Neuronal stem cell (in vitro differentiated cells): ENCODE measurements at regions not wholly inside any gene's neighbourhood (a gene's known extent, or its start where the extent isn't known, plus 50 kb on each side); places are given as distances from the start of the nearest gene placed in this dataset.

Source experiments
- DNase-seq: peaks from one replicate; pipeline ENCODE4 v3.0.0-alpha.2; 2013; ENCODE audit warnings: low spot score
- H2AFZ ChIP-seq: one replicate; pipeline ENCODE4 v1.6.1; 2013; ENCODE audit warnings: mild to moderate bottlenecking, low read length, inconsistent platforms
- H2AK5ac ChIP-seq: 2 replicates; pipeline ENCODE4 v1.6.1; 2013; ENCODE audit warnings: low read depth, mild to moderate bottlenecking, inconsistent platforms, low read length, moderate library complexity, mixed read lengths
- H2BK120ac ChIP-seq: 2 replicates; pipeline ENCODE4 v1.6.1; 2013; ENCODE audit warnings: low read depth, mild to moderate bottlenecking, inconsistent platforms, low read length, moderate library complexity, mixed read lengths
- H2BK12ac ChIP-seq: one replicate; pipeline ENCODE4 v1.6.1; 2013; ENCODE audit warnings: low read length, inconsistent platforms
- H2BK15ac ChIP-seq: 2 replicates; pipeline ENCODE4 v1.6.1; 2013; ENCODE audit warnings: mild to moderate bottlenecking, low read length, inconsistent platforms, mixed read lengths
- H2BK5ac ChIP-seq: one replicate; pipeline ENCODE4 v1.6.1; 2013; ENCODE audit warnings: inconsistent platforms, mild to moderate bottlenecking, low read length, moderate library complexity
- H3K14ac ChIP-seq: one replicate; pipeline ENCODE4 v1.6.1; 2013; ENCODE audit warnings: low read length, inconsistent platforms
- H3K18ac ChIP-seq: 2 replicates; pipeline ENCODE4 v1.6.1; 2013; ENCODE audit warnings: low read length, inconsistent platforms
- H3K23ac ChIP-seq: 2 replicates; pipeline ENCODE4 v1.6.1; 2013; ENCODE audit warnings: low read depth, mild to moderate bottlenecking, mixed read lengths, low read length, inconsistent platforms; ENCODE audit not compliant: poor library complexity
- H3K27ac ChIP-seq: replicated peaks from 3 replicates; pipeline ENCODE4 v1.5.1; 2013; ENCODE audit warnings: low read length, inconsistent platforms
- H3K27me3 ChIP-seq, 3 experiments: 2 replicates each; pipeline ENCODE4 v1.6.1; 2013; ENCODE audit warnings: low read length in 3 of 3, mild to moderate bottlenecking in 2 of 3, inconsistent platforms in 1 of 3, low read depth in 1 of 3, mixed read lengths in 1 of 3, moderate library complexity in 1 of 3; ENCODE audit not compliant: control insufficient read depth in 3 of 3, insufficient read depth in 3 of 3
- H3K36me3 ChIP-seq, 2 donors: replicated peaks in 1 of 2; 2 replicates each; pipeline ENCODE4 v1.6.1; 2013; ENCODE audit warnings: low read length in 2 of 2; ENCODE audit not compliant: control insufficient read depth in 2 of 2, insufficient read depth in 2 of 2
- H3K4ac ChIP-seq: 2 replicates; pipeline ENCODE4 v1.6.1; 2013; ENCODE audit warnings: inconsistent platforms, mild to moderate bottlenecking, low read length, moderate library complexity
- H3K4me1 ChIP-seq, 2 donors: 1 replicate in 1 of 2; 2 replicates in 1 of 2; pipeline ENCODE4 v1.6.1; 2013; ENCODE audit warnings: low read length in 2 of 2, low read depth in 1 of 2; ENCODE audit not compliant: control insufficient read depth in 2 of 2, insufficient read depth in 1 of 2
- H3K4me2 ChIP-seq: one replicate; pipeline ENCODE4 v1.6.1; 2013; ENCODE audit warnings: mild to moderate bottlenecking, low read length, inconsistent platforms; ENCODE audit not compliant: insufficient read depth, poor library complexity, severe bottlenecking
- H3K4me3 ChIP-seq, 2 donors: 2 replicates each; pipeline ENCODE4 v1.5.1; 2013; ENCODE audit warnings: low read length in 2 of 2, mild to moderate bottlenecking in 2 of 2, inconsistent platforms in 1 of 2, moderate library complexity in 1 of 2
- H3K79me1 ChIP-seq: one replicate; pipeline ENCODE4 v1.6.1; 2013; ENCODE audit warnings: low read depth, mild to moderate bottlenecking, inconsistent platforms, low read length, moderate library complexity
- H3K9ac ChIP-seq: one replicate; pipeline ENCODE4 v1.6.1; 2013; ENCODE audit warnings: mild to moderate bottlenecking, low read depth, low read length, inconsistent platforms; ENCODE audit not compliant: poor library complexity
- H3K9me3 ChIP-seq, 2 donors: replicated peaks in 1 of 2; 2 replicates each; pipeline versions ENCODE3 to v1.6.1; 2013; ENCODE audit warnings: low read length in 2 of 2, mild to moderate bottlenecking in 2 of 2, inconsistent platforms in 1 of 2, low read depth in 1 of 2, mixed read lengths in 1 of 2, moderate library complexity in 1 of 2; ENCODE audit not compliant: control insufficient read depth in 2 of 2, insufficient read depth in 1 of 2
- H4K8ac ChIP-seq: one replicate; pipeline ENCODE4 v1.6.1; 2013; ENCODE audit warnings: low read depth, mild to moderate bottlenecking, inconsistent platforms, low read length, moderate library complexity
- H4K91ac ChIP-seq: one replicate; pipeline ENCODE4 v1.6.1; 2013; ENCODE audit warnings: low read length, low read depth, mild to moderate bottlenecking, inconsistent platforms; ENCODE audit not compliant: poor library complexity
- WGBS, 2 donors: extraction: QIAGEN DNeasy Blood & Tissue Kit; methylation state at CpG; one replicate each; pipeline ENCODE4 v1.1.7; 2013; ENCODE audit warnings: missing lambda C conversion rate in 2 of 2, mixed read lengths in 1 of 2; ENCODE audit not compliant: insufficient read length in 2 of 2, insufficient replicate concordance in 1 of 2; ENCODE audit errors: extremely low coverage in 2 of 2; 5-methylcytosine and 5-hydroxymethylcytosine counted together

- no peak for DNase-seq
- Histone ChIP-seq H3K4me3 (no peak overlapping the region), H3K4me1 (peaks cover 0 to 6% of the 10 kb centered on the region in 2 donors), H3K9me3 (no peaks in the 10 kb centered on the region), H3K23ac (no peak overlapping the region), H3K4me2 (no peak overlapping the region), H3K14ac (no peak overlapping the region), H3K27ac (no peak overlapping the region), H3K79me1 (no peaks in the 10 kb centered on the region), H3K9ac (no peak overlapping the region), H3K36me3 (no peaks in the 10 kb centered on the region), H2BK12ac (no peak overlapping the region), H2AK5ac (no peak overlapping the region), H4K8ac (no peak overlapping the region), H2BK15ac (no peak overlapping the region), H3K18ac (peak overlapping the region; percentile 53), H4K91ac (no peak overlapping the region), H3K27me3 (no peaks in the 10 kb centered on the region), H2BK5ac (no peak overlapping the region), H2AFZ (no peak overlapping the region), H3K4ac (no peak overlapping the region), H2BK120ac (no peak overlapping the region)
- WGBS, 2 donors, result no CpG with 5 or more reads among the region's 4 CpGs
Measured at GRCh38 chr1:29593601-29594382, 357.5 kb downstream of the PTPRU start.

GRCh38 chr1:29592731-29593130, 356.4 kb downstream of the PTPRU start:
- H3K23ac ChIP-seq, result peak overlapping the region; percentile 17
- no peak overlapping the region for H4K91ac ChIP-seq
- no peak overlapping the region for H2BK5ac ChIP-seq
- H3K9ac ChIP-seq, result peak overlapping the region; percentile 60
- H3K27me3 ChIP-seq, result no peaks in the 10 kb centered on the region
- DNase-seq, result no peak
- WGBS, 2 donors, result no CpG with 5 or more reads among the region's 5 CpGs
- no peak overlapping the region for H2BK12ac ChIP-seq
- peak overlapping the region; percentile 12 for H2BK120ac ChIP-seq
- H2AFZ ChIP-seq, result no peak overlapping the region
- peaks cover 0 to 6% of the 10 kb centered on the region in 2 donors for H3K4me1 ChIP-seq
- no peak overlapping the region for H3K4me3 ChIP-seq
- no peaks in the 10 kb centered on the region for H3K9me3 ChIP-seq
- H3K4ac ChIP-seq, result no peak overlapping the region
- H3K14ac ChIP-seq, result peak overlapping the region; percentile 21
- H2AK5ac ChIP-seq, result peak overlapping the region; percentile 46
- H3K79me1 ChIP-seq, result no peaks in the 10 kb centered on the region
- no peak overlapping the region for H3K4me2 ChIP-seq
- peak overlapping the region; percentile 67 for H2BK15ac ChIP-seq
- H3K27ac ChIP-seq, result no peak overlapping the region
- no peak overlapping the region for H3K18ac ChIP-seq
- H3K36me3 ChIP-seq, result no peaks in the 10 kb centered on the region
- no peak overlapping the region for H4K8ac ChIP-seq

GRCh38 chr1:29592261-29592615, 355.9 kb downstream of the PTPRU start:
- H3K23ac ChIP-seq, result peak overlapping the region; percentile 17
- peak overlapping the region; percentile 46 for H2AK5ac ChIP-seq
- no peaks in the 10 kb centered on the region for H3K27me3 ChIP-seq
- H3K18ac ChIP-seq, result no peak overlapping the region
- peak overlapping the region; percentile 7 for H2BK5ac ChIP-seq
- H3K9ac ChIP-seq, result peak overlapping the region; percentile 9
- H2BK15ac ChIP-seq, result peak overlapping the region; percentile 67
- H3K14ac ChIP-seq, result no peak overlapping the region
- H4K91ac ChIP-seq, result no peak overlapping the region
- no peak overlapping the region for H2BK12ac ChIP-seq
- no peak overlapping the region for H3K4me2 ChIP-seq
- no peak overlapping the region for H3K4ac ChIP-seq
- H3K79me1 ChIP-seq, result no peaks in the 10 kb centered on the region
- peak overlapping the region; percentile 12 for H2BK120ac ChIP-seq
- H3K36me3 ChIP-seq, result no peaks in the 10 kb centered on the region
- H2AFZ ChIP-seq, result no peak overlapping the region
- no peak overlapping the region for H3K27ac ChIP-seq
- H4K8ac ChIP-seq, result no peak overlapping the region
- no peak for DNase-seq
- peaks cover 0 to 6% of the 10 kb centered on the region in 2 donors for H3K4me1 ChIP-seq
- H3K9me3 ChIP-seq, result no peaks in the 10 kb centered on the region
- WGBS, 2 donors, result no CpG with 5 or more reads among the region's 6 CpGs
- no peak overlapping the region for H3K4me3 ChIP-seq

GRCh38 chr1:29591601-29592260, 355.4 kb downstream of the PTPRU start:
- no CpG with 5 or more reads among the region's 13 CpGs for WGBS, 2 donors
- H3K9me3 ChIP-seq, result no peaks in the 10 kb centered on the region

More at GRCh38 chr1:29591601-29592260, 355.4 kb downstream of the PTPRU start:
- H3K27ac ChIP-seq, result no peak overlapping the region
- H3K23ac ChIP-seq, result no peak overlapping the region
- H3K4me2 ChIP-seq, result no peak overlapping the region
- peak overlapping the region; percentile 7 for H2BK5ac ChIP-seq
- H3K18ac ChIP-seq, result peak overlapping the region; percentile 63
- H2BK15ac ChIP-seq, result peak overlapping the region; percentile 67
- H3K27me3 ChIP-seq, result no peaks in the 10 kb centered on the region
- no peaks in the 10 kb centered on the region for H3K79me1 ChIP-seq
- H2BK12ac ChIP-seq, result no peak overlapping the region
- peaks cover 0 to 6% of the 10 kb centered on the region in 2 donors for H3K4me1 ChIP-seq
- no peak for DNase-seq
- H3K9ac ChIP-seq, result no peak overlapping the region
- no peak overlapping the region for H4K8ac ChIP-seq
- no peak overlapping the region for H2AFZ ChIP-seq
- no peak overlapping the region for H3K4ac ChIP-seq
- H3K4me3 ChIP-seq, result no peak overlapping the region
- H2AK5ac ChIP-seq, result peak overlapping the region; percentile 46
- no peak overlapping the region for H2BK120ac ChIP-seq
- H3K14ac ChIP-seq, result peak overlapping the region; percentile 64
- H3K36me3 ChIP-seq, result no peaks in the 10 kb centered on the region
- H4K91ac ChIP-seq, result no peak overlapping the region
